Hematopoietic multipotent progenitor cell treated with erythropoietin and hydrocortisone succinate and interleukin-3 and kit ligand, for 4 days (in vitro differentiated cells): ENCODE measurements at regions not wholly inside any gene's neighbourhood (a gene's known extent, or its start where the extent isn't known, plus 50 kb on each side); places are given as distances from the start of the nearest gene placed in this dataset.
"Not testable (repeated sequence)": the region's sequence is repeated elsewhere in the genome, so short reads cannot be mapped to it uniquely, and the experiment has no call there.

ENCODE experiments used
- DNase-seq: peaks from one replicate; pipeline ENCODE4 v3.0.0-alpha.2; 2015

DNA sequence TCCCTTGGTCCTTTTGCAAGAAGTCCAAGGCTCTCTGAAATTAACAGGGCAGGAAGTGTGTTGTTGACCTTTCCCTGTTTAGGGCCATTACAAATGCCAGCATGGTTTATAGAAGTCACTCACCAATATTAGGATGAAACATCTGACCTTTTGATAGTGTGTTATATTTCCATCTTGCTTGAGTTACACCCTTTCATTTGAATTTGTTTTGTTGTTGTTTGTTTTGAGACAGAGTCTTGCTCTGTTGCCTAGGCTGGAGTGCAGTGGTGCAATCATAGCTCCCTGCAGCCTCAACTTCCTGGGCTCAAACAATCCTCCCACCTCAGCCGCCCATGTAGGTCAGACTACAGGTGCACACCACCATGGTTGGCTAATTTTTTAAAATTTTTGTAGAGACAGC is 241.1 kb upstream of the USP9Y start:
- no peak for DNase-seq

DNA sequence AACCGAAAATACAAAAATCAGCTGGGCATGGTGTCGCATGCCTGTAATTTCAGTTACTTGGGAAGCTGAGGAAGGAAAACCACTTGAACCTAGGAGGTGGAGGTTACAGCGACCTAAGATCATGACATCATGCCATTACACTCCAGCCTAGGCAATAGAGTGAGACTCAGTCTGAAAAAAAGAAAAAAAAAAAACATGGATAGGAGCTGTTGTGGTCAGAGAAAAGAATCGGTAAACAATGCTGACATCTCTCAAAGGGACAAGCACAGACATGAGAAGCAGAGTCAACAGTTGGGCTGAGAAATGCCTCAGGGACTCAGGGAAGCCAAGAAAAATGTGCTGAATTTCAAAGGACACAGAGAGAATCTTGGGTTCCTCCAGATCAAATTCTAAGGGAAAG is 236.9 kb upstream of the USP9Y start:
- no peak for DNase-seq

DNA sequence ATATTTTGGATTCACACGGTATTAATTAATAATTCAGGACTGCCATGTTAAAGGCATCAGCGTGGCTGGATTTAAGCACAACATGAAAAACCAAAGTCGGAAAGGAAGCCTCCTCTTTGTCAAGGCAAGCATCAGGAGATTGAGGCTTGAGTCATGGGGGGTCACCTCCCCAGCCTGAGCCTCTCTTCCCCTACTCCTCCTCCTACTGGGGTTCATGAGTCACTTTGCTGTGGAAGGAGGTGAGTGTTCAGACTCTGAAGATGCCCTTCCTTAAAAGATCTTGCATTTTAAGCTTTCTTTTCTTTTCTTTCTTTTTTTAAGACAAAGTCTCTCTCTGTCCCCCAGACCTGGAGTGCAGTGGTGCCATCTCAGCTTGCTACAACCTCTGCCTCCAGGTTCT is 235.3 kb upstream of the USP9Y start:
- no peak for DNase-seq

DNA sequence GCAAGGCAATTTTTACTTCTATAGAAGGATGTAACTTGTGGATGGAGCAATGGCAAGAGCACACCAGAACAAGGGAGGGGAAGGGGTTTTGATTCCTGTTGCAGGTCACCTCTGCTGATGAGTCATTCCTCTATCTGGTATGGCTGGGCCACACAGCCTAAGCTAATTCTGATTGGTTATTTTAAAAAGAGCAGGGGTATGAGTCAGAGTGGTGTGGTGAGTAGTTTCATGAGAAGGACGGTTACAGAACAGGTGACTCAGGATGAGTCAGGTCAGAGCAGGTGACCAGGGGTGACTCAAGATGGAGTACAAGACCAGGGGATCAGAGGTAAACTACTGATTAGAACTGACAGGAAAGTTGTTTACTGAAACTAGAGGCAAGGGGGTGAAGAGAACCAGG is 231.9 kb upstream of the USP9Y start:
- DNase-seq = no peak

DNA sequence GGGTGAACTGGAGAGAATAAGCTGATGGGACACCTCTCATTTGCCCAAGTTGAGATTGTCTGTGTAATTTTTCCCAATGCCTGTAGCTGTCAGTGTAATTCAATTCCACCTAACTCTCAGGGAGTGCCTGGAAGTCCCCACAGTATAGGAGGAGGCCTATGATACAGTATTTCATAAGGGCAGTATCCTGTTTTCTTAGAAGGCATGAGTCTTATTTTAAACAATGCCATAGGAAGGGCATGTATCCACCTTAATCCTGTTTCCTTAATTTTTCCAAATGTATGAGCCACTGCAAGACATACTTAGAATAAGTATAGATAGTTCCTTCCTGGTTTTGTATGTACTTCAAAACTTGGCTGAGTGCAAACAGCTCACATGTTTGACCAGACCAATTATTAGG is 226.6 kb upstream of the USP9Y start:
- DNase-seq = no peak

DNA sequence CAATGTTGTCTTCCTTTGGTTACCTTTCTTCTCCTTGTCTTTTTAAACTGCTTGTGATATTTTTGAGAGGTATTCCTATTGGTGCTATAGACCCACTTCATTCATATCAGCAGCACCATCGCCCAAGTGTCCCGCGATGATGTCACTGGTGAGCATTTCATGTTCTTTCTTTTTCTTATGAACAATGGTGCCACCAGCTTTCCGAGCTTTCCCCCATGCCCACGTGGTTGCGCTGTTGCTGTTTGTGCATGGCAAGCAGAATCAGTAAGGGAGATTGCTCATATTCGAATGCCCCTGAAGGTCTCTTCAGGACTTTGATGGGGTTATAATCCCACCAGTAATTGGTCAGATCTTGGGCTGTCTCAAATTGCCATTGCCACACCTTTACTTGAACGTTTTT is 221.6 kb upstream of the USP9Y start:
- DNase-seq = peak; percentile 61

DNA sequence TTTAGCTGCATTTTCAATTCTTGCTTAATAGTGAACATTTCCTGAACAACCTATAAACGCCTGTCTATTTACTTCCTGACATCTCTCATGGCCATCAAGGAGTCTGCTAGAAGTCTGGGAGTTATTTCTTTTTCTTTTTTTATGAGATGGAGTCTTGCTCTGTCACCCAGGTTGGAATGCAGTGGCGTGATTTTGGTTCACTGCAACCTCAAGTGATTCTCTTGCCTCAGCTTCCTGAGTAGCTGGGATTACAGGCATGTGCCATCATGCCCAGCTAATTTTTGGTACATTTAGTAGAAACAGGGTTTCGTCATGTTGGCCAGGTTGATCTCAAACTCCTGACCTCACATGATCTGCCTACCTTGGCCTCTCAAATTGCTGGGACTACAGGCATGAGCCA is 217.6 kb upstream of the USP9Y start:
- no peak for DNase-seq

DNA sequence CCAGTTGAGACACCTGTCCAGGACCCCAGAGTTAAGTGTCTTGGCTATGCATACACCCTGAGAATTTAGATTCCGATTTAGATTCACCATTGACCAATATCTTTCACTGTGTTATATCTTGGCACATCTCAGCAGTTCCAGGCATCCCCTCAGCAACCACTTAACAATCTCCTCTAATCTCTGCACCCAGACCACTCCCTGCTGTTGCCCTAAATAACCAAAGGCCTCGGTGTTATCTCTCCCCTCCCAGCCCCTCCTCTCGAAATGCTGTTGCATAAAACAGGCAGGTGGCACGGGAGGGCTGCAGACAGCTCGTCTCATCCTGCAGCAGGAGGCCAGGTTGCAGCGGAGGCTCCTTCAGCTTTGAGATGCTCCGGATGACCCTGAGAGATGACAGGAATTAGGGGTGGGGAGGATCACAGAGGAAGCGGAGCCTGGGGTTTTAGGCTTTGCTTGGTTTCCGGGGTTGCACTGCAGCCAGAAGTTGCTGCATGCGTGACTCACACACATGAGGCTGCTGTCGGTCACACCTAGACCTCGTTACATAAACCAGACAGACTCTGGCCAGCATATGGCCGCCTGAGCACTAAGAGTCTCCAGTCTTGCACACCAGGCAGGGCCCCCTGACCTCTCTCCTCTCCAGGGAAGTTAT is 210.3 kb upstream of the USP9Y start:
- no peak for DNase-seq

DNA sequence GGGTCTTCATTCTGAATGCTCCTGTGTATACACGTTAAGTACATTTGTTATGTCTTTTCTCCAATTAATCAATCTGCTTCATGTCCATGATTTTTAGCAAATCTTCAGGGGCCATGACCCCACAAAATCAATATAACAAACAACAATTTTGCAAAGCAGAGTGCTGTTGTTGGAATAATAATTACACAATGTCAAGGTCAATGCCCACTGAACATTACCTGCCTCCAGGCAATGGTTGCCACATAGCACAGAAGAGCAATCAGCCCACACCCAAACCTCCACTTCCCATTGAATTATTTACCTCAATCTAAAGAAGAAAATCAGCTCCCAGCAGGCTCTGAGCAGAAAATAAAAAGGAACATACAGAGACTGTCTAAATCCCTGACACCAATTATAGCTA is 208.8 kb upstream of the USP9Y start:
- no peak for DNase-seq

DNA sequence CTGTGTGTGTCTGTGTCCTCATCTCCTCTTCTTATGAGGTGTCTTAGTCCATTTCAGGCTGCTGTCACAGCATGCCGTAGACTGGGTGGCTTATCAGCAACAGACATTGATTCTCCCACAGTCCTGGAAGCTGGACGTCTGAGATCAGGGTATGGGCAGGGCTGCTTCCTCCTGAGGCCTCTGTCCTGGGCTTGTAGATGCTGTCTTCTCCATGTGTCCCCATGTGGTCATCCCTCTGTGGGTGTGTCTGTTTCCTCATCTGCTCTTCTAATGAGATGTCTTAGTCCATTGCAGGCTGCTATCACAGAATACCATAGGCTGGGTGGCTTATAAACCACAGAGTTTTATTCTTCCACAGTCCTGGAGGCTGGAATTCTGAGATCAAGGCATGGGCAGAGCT is 205.0 kb upstream of the USP9Y start:
- peak; percentile 64 for DNase-seq

DNA sequence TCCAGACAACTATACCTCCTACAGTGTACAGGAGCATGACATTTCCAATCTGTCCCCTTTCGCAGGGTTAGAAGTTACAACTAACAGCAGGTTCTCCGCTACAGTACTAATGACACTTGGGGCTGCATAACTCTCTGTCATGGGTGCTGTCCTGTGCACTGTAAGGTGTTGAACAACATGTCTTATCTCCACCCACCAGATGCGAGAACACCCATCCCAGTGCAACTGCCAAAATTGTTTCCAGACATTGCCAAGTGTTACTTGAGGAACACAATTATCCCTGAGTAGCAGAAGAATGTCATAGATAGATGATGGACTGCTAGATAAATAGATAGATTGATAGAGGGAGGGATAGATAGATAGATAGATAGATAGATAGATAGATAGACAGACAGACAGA is 200.9 kb upstream of the USP9Y start:
- DNase-seq = peak; percentile 41

DNA sequence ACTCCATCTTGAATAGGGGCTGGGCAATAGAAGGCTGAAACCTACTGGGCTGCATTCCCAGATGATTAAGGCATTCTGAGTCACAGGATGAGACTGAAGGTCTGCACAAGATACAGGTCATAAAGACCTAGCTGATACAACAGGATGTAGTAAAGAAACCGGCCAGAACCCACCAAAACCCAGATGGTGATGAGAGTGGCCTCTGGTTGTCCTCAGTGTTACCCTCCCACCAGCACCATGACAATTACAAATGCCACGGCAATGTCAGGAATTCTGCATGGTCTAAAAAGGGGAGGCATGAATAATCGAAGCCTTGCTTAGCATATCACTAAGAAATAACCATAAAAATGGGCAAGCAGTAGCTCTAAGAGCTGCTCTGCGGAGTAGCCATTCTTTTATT is 197.0 kb upstream of the USP9Y start:
- not testable (repeated sequence) for DNase-seq

DNA sequence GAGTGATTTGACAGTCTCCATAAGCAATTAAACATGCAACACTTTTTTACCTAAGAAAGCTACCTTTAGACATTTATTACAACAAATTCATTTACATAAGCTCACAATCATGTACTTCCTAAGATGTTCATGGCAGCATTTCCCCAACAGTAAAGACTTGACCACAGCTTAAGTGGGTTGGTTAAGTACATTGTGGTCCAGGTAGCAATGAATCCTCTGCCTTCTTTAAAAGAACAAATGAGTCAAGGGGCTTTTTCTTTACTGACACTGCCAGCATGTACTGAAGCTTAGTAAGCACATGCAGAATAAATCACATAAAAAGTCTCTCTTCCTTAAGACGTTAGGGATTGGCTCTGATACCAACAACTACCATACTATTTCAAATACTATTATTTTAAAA is 183.7 kb upstream of the USP9Y start:
- no peak for DNase-seq

DNA sequence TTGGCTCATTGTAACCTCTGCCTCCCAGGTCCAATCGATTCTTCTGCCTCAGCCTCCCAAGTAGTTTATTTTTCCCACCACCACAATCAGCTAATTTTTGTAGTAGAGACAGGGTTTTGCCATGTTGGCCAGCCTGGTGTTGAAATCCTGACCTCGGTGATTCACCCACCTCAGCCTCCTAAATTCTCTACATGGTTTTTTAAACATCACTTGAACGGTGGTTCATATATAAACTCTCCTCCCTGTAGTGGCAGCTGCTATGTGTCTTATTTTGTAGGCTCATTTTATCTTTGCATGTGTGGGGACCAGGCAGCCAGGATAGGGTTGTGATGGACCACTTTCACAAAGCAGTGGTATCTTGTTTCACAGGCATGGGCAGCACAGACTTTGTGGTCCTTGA is 175.8 kb upstream of the USP9Y start:
- no peak for DNase-seq

DNA sequence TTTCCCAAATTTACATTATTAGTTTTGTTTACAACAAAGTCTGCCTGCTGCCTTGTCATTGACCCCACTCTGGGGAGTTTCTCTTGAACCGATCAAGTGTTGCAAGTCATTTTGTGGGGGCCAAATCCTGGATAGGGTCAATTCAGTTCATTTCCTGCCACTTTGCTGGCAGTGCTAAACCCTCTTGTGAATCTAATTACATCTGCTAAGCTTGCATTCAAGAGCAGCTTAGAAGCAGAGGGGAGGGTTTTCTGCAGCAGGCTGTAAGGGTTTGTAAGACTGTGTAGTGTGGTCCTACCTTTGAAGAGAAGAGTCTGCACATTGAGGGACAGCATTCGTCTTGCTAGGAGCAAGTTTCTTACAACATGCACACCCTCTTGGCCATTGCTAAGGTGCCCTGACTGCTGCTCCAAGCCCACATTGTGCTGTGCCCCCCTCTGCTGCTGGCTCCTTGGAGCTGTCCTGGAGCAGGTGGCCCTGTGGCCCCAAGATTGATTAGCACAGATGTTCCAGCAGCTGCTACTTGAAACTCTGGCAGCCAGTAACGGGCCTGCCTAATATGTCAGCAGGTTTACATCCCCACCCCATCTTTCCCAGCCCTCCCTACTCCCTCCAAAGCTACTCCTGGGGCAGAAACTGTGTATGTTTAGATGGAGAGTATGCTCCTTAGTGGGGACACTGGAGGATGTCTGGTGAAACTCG is 174.5 kb upstream of the USP9Y start:
- no peak for DNase-seq

DNA sequence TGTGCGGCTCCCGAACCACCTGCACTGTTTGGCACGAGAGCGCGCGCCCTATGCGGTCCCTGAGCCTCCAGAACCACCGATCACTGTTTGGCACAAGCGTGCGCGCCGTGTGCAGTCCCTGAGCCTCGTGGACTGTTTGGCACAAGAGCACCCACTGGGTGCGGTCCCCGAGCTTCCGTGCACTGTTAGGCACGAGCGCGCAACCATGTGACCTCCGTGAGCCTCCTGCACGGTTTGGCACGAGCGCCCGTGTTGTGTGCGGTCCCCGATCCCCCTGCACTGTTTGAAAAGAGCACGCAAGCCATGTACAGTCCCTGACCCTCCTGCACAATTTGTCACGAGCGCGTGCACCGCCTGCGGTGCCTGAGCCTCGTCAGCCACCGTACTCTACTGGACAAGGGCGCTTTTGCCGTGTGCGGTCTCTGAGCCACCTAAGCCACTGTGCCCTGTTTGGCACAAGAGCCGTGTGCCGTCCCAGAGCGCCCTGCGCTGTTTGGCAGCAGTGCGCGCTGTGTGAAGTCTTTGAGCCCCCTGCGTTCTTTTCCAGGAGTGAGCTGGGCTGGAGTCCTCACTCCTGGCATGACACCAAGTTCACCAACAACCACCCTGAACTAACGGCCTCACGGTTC is 163.7 kb upstream of the USP9Y start:
- DNase-seq = peak; percentile 31

DNA sequence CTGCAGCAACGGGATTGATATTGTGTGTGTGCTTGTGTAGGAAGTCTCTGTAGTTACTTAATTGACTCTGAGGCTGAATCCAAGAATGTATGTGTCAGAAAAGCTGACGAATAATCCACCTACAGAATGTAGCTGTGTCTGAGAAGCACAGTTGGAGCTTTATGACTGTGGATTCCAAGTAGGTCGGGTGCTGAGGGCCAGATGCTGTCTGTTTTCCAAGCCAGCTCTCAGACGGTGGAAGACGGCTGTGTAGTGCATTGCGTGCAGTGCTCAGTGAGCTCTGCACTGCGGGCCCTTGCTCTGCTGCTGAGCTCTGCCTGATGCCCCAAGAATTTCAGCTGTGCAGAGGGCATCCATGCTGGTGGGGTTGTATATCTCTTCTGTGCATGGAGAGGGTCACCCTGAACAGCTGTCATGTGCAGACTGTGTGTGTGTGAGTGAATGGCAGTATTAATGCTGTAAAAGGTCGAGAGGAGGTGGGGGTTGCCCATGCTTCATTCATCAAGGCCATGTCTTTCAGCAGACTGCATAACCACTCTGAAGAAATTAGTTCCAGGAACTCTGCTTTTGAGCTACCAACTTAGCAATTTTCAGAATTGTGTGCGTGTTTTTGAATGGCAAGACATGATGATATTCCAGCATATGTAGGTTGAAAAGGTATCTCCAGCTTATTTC is 154.1 kb upstream of the USP9Y start:
- no peak for DNase-seq

DNA sequence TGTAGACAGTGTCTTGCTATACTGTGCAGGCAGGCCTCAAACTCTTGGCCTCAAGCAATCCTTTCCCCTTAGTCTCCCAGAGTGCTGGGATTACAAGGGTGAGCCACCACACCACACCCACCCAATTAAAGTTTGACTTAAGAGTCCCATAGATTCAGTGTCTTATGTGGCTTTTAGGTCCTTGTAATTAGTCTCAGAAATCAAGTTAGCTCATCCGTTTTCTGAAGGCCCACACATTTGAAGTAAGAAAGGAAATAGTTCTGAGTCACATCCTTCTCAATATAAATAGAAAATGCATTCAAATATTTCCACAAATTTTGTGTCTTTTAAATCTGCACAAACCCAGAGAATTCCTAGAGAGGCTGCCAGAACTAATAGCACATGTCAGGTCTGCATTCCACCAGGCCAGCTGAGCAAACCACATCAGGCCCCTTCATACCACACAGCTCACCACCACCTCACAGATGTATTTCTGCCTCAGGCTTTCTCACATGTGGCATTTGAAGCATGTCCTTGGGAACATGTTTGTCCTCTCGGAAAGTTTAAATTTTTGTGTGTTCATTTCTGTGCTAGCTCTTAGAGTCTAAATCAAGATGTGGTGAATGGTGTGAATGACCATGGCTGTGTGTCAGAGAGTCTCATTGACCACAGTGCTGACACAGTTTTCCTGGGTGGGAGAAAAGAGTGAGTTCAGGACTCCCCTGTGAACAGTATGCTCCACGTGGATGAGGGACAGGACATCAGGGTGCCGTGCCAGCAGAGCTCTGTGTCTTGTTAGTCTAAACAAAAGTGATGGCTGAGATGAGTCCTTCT is 148.4 kb upstream of the USP9Y start:
- no peak for DNase-seq

DNA sequence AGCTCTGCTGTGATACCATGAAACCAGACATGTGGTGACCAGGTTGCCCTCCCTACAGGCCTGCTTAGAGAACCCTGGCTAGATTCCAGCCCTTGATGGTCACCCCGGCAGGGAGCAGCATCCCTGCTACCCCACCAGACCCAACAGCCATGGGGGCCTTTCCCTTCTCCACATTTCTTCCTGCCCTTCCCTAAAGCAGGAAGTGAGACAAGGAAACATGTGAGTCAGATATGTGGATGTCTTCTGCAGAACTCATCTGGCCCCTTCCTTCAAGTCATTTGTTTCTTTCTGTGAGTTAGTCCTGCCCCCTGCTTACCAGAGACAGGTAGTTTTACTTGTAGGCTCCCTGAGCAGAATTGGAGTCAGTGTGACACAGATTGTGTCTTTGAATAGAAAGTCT is 147.1 kb upstream of the USP9Y start:
- no peak for DNase-seq

DNA sequence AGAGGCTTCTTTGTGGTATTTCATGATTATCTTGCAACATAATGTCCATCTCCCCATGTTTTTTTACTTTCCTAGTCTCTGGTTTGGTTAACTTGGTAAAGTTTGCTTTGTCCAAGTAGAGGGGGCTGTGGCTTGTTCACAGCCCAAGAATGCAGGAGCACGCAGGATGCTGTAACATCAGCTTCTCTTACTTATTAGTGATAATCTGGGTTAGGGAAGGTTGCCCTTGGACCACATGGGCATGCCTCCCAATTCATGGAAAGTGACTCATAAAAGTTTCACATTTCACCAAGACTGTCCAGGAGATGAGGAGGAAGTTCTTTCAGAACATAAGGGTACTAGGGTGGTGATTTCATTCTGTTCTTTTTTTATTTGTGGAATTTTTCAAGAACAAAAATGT is 146.0 kb upstream of the USP9Y start:
- DNase-seq = no peak

DNA sequence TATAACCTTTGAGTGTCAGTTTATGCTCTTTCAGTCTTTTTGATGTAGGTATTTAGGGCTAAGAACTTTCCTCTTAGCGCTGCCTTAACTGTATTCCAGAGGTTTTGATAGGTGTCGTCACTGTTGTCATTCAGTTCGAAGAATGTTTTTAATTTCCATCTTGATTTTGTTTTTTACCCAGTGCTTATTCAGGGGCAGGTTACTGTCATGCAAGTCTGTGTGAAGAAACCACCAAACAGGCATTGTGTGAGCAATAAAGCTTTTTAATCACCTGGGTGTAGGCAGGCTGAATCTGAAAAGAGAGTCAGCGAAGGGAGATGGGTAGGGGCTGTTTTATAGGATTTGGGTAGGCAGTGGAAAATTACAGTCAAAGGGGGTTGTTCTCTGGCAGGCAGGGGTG is 142.0 kb upstream of the USP9Y start:
- DNase-seq = no peak

DNA sequence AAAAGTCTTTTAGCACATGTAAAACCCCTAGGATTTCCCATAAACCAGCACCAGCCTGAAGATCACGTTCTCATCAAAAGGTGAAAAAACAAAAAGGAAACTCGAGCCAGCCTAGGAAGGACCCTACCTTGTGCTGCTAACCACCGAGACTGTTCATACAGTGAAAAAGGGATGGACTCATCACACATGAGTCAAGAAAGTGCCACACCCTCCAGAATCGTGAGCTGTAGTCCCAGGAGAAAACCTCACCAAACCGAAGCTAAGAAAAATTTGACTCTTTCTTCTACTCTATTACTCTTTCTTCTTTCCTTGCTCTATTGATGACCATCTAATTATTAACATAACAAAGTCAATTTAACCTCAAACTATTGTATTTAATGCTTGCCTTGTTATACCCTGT is 124.8 kb upstream of the USP9Y start:
- DNase-seq = no peak

DNA sequence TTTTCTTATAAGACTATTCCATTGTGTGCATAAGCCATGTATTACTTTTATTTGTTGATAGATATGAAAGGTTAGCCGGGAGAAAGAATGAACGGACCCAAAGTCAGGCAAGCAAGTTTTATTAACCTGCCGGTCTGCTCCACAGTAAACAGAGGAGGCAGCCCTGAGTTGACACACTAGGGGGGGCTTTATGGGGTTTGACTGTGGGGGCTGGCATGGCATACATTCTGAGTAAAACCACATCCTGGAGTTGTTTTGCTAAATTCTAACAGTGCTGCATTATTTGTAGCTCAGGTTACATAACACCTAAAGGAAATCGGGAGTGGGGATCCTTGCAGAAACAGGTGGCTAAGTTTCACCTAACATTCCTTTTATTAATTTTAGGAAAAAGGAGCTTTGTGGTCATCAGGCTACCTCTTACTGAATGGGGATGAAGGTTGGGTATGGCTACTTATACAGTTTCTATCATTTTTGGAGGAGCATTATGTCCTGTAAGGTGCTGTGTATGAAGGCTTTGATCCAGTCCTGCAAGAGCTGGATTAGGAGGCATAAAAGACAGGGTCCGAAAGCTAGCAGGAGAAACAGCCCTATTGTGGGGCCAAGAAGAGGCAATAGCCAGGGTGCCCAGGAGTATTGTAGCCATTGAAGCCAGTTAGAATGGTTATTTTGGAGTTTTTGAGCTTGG is 107.4 kb upstream of the USP9Y start:
- DNase-seq = peak; percentile 20
